Sigmoid colon (tissue), 4 donors: ENCODE measurements at regions not wholly inside any gene's neighbourhood (a gene's known extent, or its start where the extent isn't known, plus 50 kb on each side); places are given as distances from the start of the nearest gene placed in this dataset.

Experiments
- EP300 ChIP-seq, 4 donors: sonication (generic); formaldehyde crosslinking; IDR thresholded peaks; one replicate each; pipeline ENCODE4 v1.6.1; 2017; ENCODE audit warnings: antibody characterized with exemption in 4 of 4
- POLR2A ChIP-seq, 2 donors: fragments of 450-650 bp; IDR thresholded peaks; one replicate each; pipeline ENCODE4 v1.6.1; 2016; ENCODE audit warnings: antibody characterized with exemption in 2 of 2, mild to moderate bottlenecking in 2 of 2, moderate library complexity in 2 of 2
- POLR2AphosphoS5 ChIP-seq, 4 donors: sonication (generic); formaldehyde crosslinking; IDR thresholded peaks; one replicate each; pipeline ENCODE4 v1.6.1; 2017; ENCODE audit warnings: antibody characterized with exemption in 4 of 4
- TF ChIP-seq, protein P1 (sequence below), 4 experiments: fragments of 450-650 bp in 3 of 4; fragments of 200-600 bp in 1 of 4; IDR thresholded peaks; one replicate each; pipeline ENCODE4 v1.5.1; 2016 to 2019; ENCODE audit warnings: antibody characterized with exemption in 4 of 4, mild to moderate bottlenecking in 3 of 4, moderate library complexity in 2 of 4

DNA sequence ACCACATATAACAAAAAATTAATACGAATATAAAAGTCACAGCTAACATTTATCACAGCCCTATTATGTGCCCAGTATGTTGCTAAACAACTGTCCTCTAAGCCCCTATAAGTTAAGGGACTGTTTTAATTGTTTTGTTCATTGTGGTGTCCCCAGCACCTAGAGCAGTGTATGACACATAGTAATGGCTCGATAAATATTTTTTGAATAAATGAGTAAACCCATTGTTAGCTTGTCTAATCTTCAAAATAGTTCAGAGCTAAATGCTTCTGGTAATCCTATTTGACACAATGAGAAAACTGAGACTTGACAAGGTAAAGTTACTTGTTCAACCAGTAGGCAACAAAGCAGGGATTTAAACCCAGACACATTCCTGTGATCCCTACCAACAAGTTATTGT, 78.4 kb upstream of the NEUROD6 start:
- TF ChIP-seq, protein P1, sequence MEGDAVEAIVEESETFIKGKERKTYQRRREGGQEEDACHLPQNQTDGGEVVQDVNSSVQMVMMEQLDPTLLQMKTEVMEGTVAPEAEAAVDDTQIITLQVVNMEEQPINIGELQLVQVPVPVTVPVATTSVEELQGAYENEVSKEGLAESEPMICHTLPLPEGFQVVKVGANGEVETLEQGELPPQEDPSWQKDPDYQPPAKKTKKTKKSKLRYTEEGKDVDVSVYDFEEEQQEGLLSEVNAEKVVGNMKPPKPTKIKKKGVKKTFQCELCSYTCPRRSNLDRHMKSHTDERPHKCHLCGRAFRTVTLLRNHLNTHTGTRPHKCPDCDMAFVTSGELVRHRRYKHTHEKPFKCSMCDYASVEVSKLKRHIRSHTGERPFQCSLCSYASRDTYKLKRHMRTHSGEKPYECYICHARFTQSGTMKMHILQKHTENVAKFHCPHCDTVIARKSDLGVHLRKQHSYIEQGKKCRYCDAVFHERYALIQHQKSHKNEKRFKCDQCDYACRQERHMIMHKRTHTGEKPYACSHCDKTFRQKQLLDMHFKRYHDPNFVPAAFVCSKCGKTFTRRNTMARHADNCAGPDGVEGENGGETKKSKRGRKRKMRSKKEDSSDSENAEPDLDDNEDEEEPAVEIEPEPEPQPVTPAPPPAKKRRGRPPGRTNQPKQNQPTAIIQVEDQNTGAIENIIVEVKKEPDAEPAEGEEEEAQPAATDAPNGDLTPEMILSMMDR (IDR thresholded peaks at IDR 0.05) = no peak
- TF ChIP-seq POLR2AphosphoS5 (IDR thresholded peaks at IDR 0.05) = no peak
- no peak for TF ChIP-seq POLR2A (IDR thresholded peaks at IDR 0.05)
- TF ChIP-seq EP300 (IDR thresholded peaks at IDR 0.05) = no peak
